ENCODE measurements at regions not wholly inside any gene's neighbourhood (a gene's known extent, or its start where the extent isn't known, plus 50 kb on each side); places are given as distances from the start of the nearest gene placed in this dataset.
A peak's percentile ranks its signal among the peaks of the same experiment; 100 is the strongest.

- no peaks in the 10 kb centered on the region for H3K36me3 ChIP-seq (ENCODE audit: control insufficient read depth in 1 of 2, insufficient read depth in 2 of 2, low read length in 2 of 2)
- WGBS (ENCODE audit: extremely low coverage, insufficient coverage, insufficient read length) = no CpG with 5 or more reads among the region's 2 CpGs
Measured at GRCh38 chr4:171203425-171203824, 609.8 kb upstream of the GALNTL6 start.

GRCh38 chr4:171202908-171203307, 610.3 kb upstream of the GALNTL6 start:
- no CpG with 5 or more reads among the region's 4 CpGs for WGBS (ENCODE audit: extremely low coverage, insufficient coverage, insufficient read length)

More at GRCh38 chr4:171203425-171203824, 609.8 kb upstream of the GALNTL6 start:
- H3K23ac ChIP-seq (ENCODE audit: low read length) = no peak overlapping the region
- H4K12ac ChIP-seq (ENCODE audit: low read depth, low read length) = no peak overlapping the region
- H3K79me1 ChIP-seq (ENCODE audit: low read length) = no peaks in the 10 kb centered on the region
- no peak overlapping the region for H2BK120ac ChIP-seq (ENCODE audit: insufficient read depth, low read length, poor library complexity)
- no peak overlapping the region for H2AFZ ChIP-seq (ENCODE audit: insufficient read depth, low read length, poor library complexity)
- no peaks in the 10 kb centered on the region for H3K9me3 ChIP-seq (ENCODE audit: insufficient read depth, low read depth, low read length)
- H2AK5ac ChIP-seq (ENCODE audit: low read length) = no peak overlapping the region
- no peak overlapping the region for H3K27ac ChIP-seq (ENCODE audit: low read depth, low read length)
- H3K14ac ChIP-seq (ENCODE audit: low read length) = no peak overlapping the region
- no peak overlapping the region for H3K18ac ChIP-seq (ENCODE audit: low read length)
- no peak overlapping the region for H3K4me3 ChIP-seq (ENCODE audit: low read depth, low read length)
- H4K8ac ChIP-seq (ENCODE audit: low read depth, low read length) = no peak overlapping the region
- H3K27me3 ChIP-seq (ENCODE audit: insufficient read depth, low read length) = no peaks in the 10 kb centered on the region
- no peak overlapping the region for H3K4ac ChIP-seq (ENCODE audit: low read depth, low read length)
- peak; percentile 74 to 78 for DNase-seq
- H3K9ac ChIP-seq (ENCODE audit: low read length) = no peak overlapping the region
- H4K91ac ChIP-seq (ENCODE audit: low read depth, low read length) = no peak overlapping the region
- no peak overlapping the region for H2BK5ac ChIP-seq (ENCODE audit: low read depth, low read length, poor library complexity)
- no peak overlapping the region for H2BK12ac ChIP-seq (ENCODE audit: low read length)
- no peaks in the 10 kb centered on the region for H3K4me1 ChIP-seq (ENCODE audit: control insufficient read depth in 1 of 2, insufficient read depth in 2 of 2, low read length in 2 of 2)
- no peaks in the 10 kb centered on the region for H3K79me2 ChIP-seq (ENCODE audit: control insufficient read depth, insufficient read depth, low read length, poor library complexity)
- H3K4me2 ChIP-seq (ENCODE audit: low read length) = no peak overlapping the region

GRCh38 chr4:171186700-171187099, 626.5 kb upstream of the GALNTL6 start:
- DNase-seq = no peak
- WGBS (ENCODE audit: extremely low coverage, insufficient coverage, insufficient read length) = no CpG with 5 or more reads among the region's 2 CpGs
- no peaks in the 10 kb centered on the region for H3K36me3 ChIP-seq (ENCODE audit: control insufficient read depth in 1 of 2, insufficient read depth in 2 of 2, low read length in 2 of 2)

More at GRCh38 chr4:171202908-171203307, 610.3 kb upstream of the GALNTL6 start:
- H3K4me3 ChIP-seq (ENCODE audit: low read depth, low read length) = no peak overlapping the region
- no peaks in the 10 kb centered on the region for H3K79me1 ChIP-seq (ENCODE audit: low read length)
- H3K79me2 ChIP-seq (ENCODE audit: control insufficient read depth, insufficient read depth, low read length, poor library complexity) = no peaks in the 10 kb centered on the region
- H3K4ac ChIP-seq (ENCODE audit: low read depth, low read length) = no peak overlapping the region
- H2BK5ac ChIP-seq (ENCODE audit: low read depth, low read length, poor library complexity) = no peak overlapping the region
- no peak for DNase-seq
- H3K36me3 ChIP-seq (ENCODE audit: control insufficient read depth in 1 of 2, insufficient read depth in 2 of 2, low read length in 2 of 2) = no peaks in the 10 kb centered on the region
- no peak overlapping the region for H4K91ac ChIP-seq (ENCODE audit: low read depth, low read length)
- H2BK120ac ChIP-seq (ENCODE audit: insufficient read depth, low read length, poor library complexity) = no peak overlapping the region
- no peak overlapping the region for H2AFZ ChIP-seq (ENCODE audit: insufficient read depth, low read length, poor library complexity)
- H3K4me1 ChIP-seq (ENCODE audit: control insufficient read depth in 1 of 2, insufficient read depth in 2 of 2, low read length in 2 of 2) = no peaks in the 10 kb centered on the region
- H3K23ac ChIP-seq (ENCODE audit: low read length) = no peak overlapping the region
- H2AK5ac ChIP-seq (ENCODE audit: low read length) = no peak overlapping the region
- H4K8ac ChIP-seq (ENCODE audit: low read depth, low read length) = no peak overlapping the region
- H3K14ac ChIP-seq (ENCODE audit: low read length) = no peak overlapping the region
- H4K12ac ChIP-seq (ENCODE audit: low read depth, low read length) = no peak overlapping the region
- H3K27ac ChIP-seq (ENCODE audit: low read depth, low read length) = no peak overlapping the region
- no peak overlapping the region for H3K4me2 ChIP-seq (ENCODE audit: low read length)
- H3K9ac ChIP-seq (ENCODE audit: low read length) = no peak overlapping the region
- H3K9me3 ChIP-seq (ENCODE audit: insufficient read depth, low read depth, low read length) = no peaks in the 10 kb centered on the region
- H3K27me3 ChIP-seq (ENCODE audit: insufficient read depth, low read length) = no peaks in the 10 kb centered on the region
- no peak overlapping the region for H2BK12ac ChIP-seq (ENCODE audit: low read length)
- H3K18ac ChIP-seq (ENCODE audit: low read length) = no peak overlapping the region

GRCh38 chr4:171181090-171181489, 632.1 kb upstream of the GALNTL6 start:
- Histone ChIP-seq H3K79me1 (ENCODE audit: low read length) (no peaks in the 10 kb centered on the region), H4K91ac (ENCODE audit: low read depth, low read length) (no peak overlapping the region)

More at GRCh38 chr4:171186700-171187099, 626.5 kb upstream of the GALNTL6 start:
- Histone ChIP-seq H3K4ac (ENCODE audit: low read depth, low read length) (no peak overlapping the region), H3K23ac (ENCODE audit: low read length) (no peak overlapping the region), H4K8ac (ENCODE audit: low read depth, low read length) (no peak overlapping the region), H3K9me3 (ENCODE audit: insufficient read depth, low read depth, low read length) (no peaks in the 10 kb centered on the region), H3K4me3 (ENCODE audit: low read depth, low read length) (no peak overlapping the region), H4K12ac (ENCODE audit: low read depth, low read length) (no peak overlapping the region), H2AFZ (ENCODE audit: insufficient read depth, low read length, poor library complexity) (no peak overlapping the region), H4K91ac (ENCODE audit: low read depth, low read length) (no peak overlapping the region), H3K4me1 (ENCODE audit: control insufficient read depth in 1 of 2, insufficient read depth in 2 of 2, low read length in 2 of 2) (no peaks in the 10 kb centered on the region), H3K79me2 (ENCODE audit: control insufficient read depth, insufficient read depth, low read length, poor library complexity) (no peaks in the 10 kb centered on the region), H2AK5ac (ENCODE audit: low read length) (no peak overlapping the region), H2BK5ac (ENCODE audit: low read depth, low read length, poor library complexity) (no peak overlapping the region), H3K18ac (ENCODE audit: low read length) (no peak overlapping the region), H2BK12ac (ENCODE audit: low read length) (no peak overlapping the region), H3K27ac (ENCODE audit: low read depth, low read length) (no peak overlapping the region), H3K9ac (ENCODE audit: low read length) (no peak overlapping the region), H3K14ac (ENCODE audit: low read length) (no peak overlapping the region), H3K4me2 (ENCODE audit: low read length) (no peak overlapping the region), H3K79me1 (ENCODE audit: low read length) (no peaks in the 10 kb centered on the region), H3K27me3 (ENCODE audit: insufficient read depth, low read length) (no peaks in the 10 kb centered on the region), H2BK120ac (ENCODE audit: insufficient read depth, low read length, poor library complexity) (no peak overlapping the region)

More at GRCh38 chr4:171181090-171181489, 632.1 kb upstream of the GALNTL6 start:
- H4K12ac ChIP-seq (ENCODE audit: low read depth, low read length) = no peak overlapping the region
- no peak overlapping the region for H4K8ac ChIP-seq (ENCODE audit: low read depth, low read length)
- H3K9ac ChIP-seq (ENCODE audit: low read length) = no peak overlapping the region
- no peak overlapping the region for H3K23ac ChIP-seq (ENCODE audit: low read length)
- no peak overlapping the region for H3K4me2 ChIP-seq (ENCODE audit: low read length)
- H3K4ac ChIP-seq (ENCODE audit: low read depth, low read length) = no peak overlapping the region
- no peak overlapping the region for H2AFZ ChIP-seq (ENCODE audit: insufficient read depth, low read length, poor library complexity)
- no peaks in the 10 kb centered on the region for H3K9me3 ChIP-seq (ENCODE audit: insufficient read depth, low read depth, low read length)
- H3K36me3 ChIP-seq (ENCODE audit: control insufficient read depth in 1 of 2, insufficient read depth in 2 of 2, low read length in 2 of 2) = no peaks in the 10 kb centered on the region
- no peaks in the 10 kb centered on the region for H3K79me2 ChIP-seq (ENCODE audit: control insufficient read depth, insufficient read depth, low read length, poor library complexity)
- no peak overlapping the region for H3K14ac ChIP-seq (ENCODE audit: low read length)
- H2BK5ac ChIP-seq (ENCODE audit: low read depth, low read length, poor library complexity) = no peak overlapping the region
- no peak for DNase-seq
- no peaks in the 10 kb centered on the region for H3K27me3 ChIP-seq (ENCODE audit: insufficient read depth, low read length)
- no peaks in the 10 kb centered on the region for H3K4me1 ChIP-seq (ENCODE audit: control insufficient read depth in 1 of 2, insufficient read depth in 2 of 2, low read length in 2 of 2)
- H3K4me3 ChIP-seq (ENCODE audit: low read depth, low read length) = no peak overlapping the region
- no peak overlapping the region for H2AK5ac ChIP-seq (ENCODE audit: low read length)
- H2BK120ac ChIP-seq (ENCODE audit: insufficient read depth, low read length, poor library complexity) = no peak overlapping the region
- WGBS (ENCODE audit: extremely low coverage, insufficient coverage, insufficient read length) = no CpG with 5 or more reads among the region's 1 CpG
- H3K18ac ChIP-seq (ENCODE audit: low read length) = no peak overlapping the region
- H3K27ac ChIP-seq (ENCODE audit: low read depth, low read length) = no peak overlapping the region
- H2BK12ac ChIP-seq (ENCODE audit: low read length) = no peak overlapping the region
